ENCODE measurements at regions not wholly inside any gene's neighbourhood (a gene's known extent, or its start where the extent isn't known, plus 50 kb on each side); places are given as distances from the start of the nearest gene placed in this dataset.
"Not testable (repeated sequence)": the region's sequence is repeated elsewhere in the genome, so short reads cannot be mapped to it uniquely, and the experiment has no call there.

DNA sequence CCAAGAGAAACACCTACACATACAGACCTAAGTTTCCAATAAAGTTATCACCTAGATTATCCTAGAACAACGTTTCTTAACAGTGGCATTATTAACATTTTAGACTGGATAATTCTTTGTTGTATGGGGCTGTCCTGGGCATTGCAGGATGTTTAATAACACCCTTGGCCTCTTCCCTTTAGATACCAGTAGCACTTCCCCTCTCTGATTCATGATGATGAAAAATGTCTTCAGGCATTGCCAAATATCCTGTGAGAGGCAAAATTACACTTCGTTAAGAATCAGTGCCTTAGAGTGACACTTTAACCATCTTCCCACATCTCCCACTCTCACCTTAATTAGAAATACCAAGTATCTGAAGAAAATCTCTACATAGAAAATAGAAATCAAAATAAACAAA is 352.6 kb downstream of the CGGBP1 start:
- no peak for FAIRE-seq

GRCh38 chr3:87702600-87702999 is 356.2 kb downstream of the CGGBP1 start:
- no peak for FAIRE-seq

DNA sequence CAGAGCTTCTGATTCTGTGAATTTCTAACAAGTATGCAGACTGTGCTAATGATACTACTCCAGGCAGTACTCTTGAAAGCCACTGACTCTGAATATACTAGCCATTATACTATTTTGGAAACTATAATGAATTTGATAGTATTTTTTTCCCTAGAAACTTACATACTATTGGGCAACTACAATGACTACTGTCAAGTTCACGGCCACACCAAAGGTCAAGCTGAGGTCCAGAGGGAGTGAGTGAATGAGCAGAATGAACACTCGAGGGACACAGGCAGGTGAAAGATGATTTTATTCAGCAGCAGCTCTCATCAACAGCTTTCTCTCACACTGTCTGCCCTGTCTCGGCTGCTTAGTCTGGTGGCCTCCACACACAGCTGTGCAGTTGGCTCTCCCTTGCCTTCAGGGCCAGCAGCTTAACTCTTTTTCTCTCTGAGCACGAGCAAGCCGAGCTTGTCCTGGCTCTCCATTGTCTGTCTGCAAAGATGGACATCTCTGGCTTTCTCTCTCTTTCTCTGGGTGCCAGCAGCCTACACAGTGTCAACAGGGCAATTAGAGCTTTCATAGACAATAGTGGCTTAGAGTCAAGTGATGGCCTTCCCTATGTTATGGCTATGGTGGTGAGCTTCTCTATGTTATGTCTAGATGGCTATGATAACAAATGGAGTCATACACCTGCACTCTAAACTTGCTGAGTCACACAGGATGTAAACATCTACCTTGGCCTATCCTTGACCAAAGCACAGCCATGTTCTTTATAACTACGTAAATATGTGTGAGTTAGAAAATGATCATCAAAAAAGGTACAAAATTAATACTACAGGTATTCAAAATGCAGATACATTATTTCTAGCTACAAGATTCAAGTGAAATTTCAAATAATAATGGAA is 362.4 kb downstream of the CGGBP1 start:
- FAIRE-seq = no peak

DNA sequence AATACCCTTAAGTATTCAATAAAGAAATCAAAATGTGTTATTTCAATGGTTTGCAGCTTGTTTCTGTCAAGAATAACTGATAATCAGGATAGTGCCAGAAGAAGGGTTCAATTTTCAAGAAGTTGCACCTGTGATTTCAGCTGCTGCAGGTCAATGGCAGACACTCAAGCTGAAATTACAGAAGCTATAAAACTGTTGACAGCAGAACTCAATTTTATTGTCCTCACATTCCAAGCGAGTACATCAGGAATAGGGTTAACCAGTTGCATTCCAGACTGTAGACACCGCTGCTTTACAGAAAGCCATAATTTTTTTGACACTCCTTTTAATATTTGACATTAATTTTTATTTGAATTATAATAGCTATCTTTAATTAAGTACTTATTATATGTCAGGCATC is 364.1 kb downstream of the CGGBP1 start:
- FAIRE-seq = no peak

DNA sequence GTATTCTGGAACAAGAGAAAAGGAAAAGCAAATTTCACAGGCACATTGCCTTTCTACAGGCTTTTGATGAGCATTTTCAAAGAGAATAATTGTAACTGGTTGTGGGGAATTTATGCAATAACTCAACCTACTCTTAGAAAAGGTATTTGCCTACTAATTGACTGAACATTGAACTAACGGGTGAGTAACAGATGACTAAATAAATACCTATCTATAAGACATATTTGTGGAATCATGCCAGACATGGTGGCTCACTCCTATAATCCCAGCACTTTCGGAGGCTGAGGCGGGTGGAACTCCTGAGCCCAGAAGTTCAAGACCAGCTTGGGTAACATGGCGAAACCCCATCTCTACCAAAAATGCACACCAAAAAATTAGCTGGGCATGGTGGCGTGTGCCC is 367.7 kb downstream of the CGGBP1 start:
- no peak for FAIRE-seq

GRCh38 chr3:87678984-87679660 is 379.7 kb downstream of the CGGBP1 start:
- FAIRE-seq = not testable (repeated sequence)

DNA sequence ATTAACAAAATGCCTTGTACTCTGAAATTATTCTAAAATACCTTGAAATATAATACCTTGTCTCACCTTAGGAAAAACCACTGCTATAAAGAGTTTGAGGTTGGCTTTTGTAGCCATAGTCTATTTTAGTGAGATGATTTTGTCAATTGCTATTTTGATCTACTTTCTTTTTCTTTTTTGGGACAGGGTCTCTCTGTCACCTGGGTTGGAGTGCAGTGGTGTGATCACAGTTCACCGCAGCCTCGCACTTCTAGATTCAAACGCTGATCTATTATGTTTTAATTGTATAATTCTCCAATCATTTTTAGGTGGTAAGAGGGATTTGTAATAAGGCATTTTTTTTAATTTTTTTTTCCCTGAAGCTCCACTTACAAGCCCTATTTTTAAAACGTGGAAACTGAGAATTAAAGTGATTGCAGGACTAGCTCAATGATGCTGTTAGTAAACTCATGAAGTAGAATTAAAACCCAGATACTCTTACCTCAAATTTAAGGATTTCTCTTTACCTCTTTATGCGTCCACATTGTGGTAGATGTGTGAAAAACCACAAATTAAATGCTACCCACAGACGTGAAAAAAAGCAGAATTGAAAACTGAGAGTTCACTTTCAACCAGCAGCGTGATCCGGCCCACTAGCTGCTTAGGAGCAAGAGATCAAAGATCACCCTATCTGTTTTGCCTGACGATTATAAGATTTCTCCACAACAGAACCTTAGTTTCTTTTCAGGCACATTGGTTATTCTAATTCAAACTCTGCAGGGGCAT is 384.2 kb downstream of the CGGBP1 start:
- no peak for FAIRE-seq

DNA sequence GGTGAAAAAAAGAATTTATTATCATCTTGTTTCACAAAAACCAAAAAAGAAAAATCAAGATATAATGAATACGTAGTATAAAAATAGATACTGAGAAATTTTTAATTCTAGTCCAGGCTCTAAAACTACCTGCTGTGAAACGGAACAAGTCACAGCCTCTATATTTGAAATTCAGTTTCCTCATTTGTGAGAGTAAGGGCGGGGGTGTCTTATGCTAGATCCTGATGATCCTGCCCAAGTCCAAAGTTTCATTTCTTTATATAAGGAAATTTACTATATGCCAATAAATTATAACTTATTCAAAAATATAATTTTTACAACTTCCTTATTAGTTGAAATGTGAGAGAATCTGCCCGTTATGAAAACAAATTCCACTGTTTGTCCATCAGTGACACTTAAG is 385.7 kb downstream of the CGGBP1 start:
- FAIRE-seq = no peak

- no peak for FAIRE-seq
Observed at GRCh38 chr3:87654184-87654583, 377.8 kb upstream of the POU1F1 start.

- FAIRE-seq = not testable (repeated sequence)
Observed at GRCh38 chr3:87653138-87653537, 376.8 kb upstream of the POU1F1 start.

DNA sequence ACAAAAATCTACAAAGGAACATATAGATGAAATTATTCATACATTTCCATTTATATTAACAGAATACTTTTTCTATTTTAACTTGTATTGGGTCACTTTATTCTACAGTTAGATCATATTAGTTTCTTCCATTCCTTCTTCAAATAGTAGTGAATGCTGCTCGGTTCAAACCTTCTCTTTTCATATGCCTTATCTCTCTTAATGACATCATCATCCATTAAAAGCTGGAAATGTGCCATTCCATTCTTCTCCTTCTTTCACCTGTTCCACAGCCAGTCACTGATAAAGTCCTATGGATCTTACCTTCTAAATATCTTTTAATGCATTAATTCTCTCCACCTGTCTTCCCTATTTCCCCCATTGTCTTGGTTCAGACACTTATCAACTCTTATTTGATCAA is 358.0 kb upstream of the POU1F1 start:
- no peak for FAIRE-seq

- FAIRE-seq = no peak
Observed at GRCh38 chr3:87627316-87627715, 350.9 kb upstream of the POU1F1 start.

GRCh38 chr3:87626546-87626945 is 350.2 kb upstream of the POU1F1 start:
- FAIRE-seq = no peak

DNA sequence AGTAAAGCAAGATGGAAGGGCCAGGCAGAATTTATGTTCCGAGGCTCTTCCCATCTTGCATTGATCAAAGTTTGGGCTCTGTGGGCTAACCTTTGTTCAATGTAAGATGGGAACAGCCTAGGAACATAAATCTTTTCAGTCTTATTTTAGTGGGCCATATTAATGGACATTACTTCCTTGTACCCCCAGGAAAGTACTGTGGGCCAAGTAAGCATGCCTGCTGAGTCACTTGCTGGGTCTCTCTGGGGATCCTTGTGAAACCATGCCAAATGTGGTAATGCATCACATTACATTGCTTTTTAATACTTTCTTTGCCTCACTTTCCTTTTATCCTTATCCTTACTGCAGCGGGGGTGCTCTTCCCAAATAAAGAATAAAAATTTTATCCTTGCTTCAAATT is 349.5 kb upstream of the POU1F1 start:
- no peak for FAIRE-seq

- FAIRE-seq = no peak
Observed at GRCh38 chr3:87624860-87625259, 348.5 kb upstream of the POU1F1 start.

DNA sequence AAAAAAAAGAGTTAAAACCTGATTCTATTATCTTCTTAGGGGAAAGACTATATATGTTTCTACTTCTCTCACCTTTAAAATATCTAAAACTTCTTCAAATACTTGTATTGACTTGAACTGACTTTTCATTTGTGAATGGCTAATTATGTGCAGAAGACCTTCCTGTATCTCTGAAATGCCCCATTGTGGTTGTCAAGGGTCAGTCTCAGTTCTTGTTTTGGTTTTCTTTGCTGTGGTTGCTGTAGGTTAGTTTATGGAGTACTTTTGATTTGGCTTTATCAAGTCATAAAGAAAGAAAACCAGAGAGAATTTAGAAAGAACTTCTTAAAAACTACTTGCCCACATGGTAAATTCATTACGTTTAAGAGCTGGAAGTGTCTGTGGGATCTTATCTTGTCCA is 345.3 kb upstream of the POU1F1 start:
- no peak for FAIRE-seq

GRCh38 chr3:87615506-87615905 is 339.1 kb upstream of the POU1F1 start:
- FAIRE-seq = no peak

- no peak for FAIRE-seq
Observed at GRCh38 chr3:87614998-87615397, 338.6 kb upstream of the POU1F1 start.

DNA sequence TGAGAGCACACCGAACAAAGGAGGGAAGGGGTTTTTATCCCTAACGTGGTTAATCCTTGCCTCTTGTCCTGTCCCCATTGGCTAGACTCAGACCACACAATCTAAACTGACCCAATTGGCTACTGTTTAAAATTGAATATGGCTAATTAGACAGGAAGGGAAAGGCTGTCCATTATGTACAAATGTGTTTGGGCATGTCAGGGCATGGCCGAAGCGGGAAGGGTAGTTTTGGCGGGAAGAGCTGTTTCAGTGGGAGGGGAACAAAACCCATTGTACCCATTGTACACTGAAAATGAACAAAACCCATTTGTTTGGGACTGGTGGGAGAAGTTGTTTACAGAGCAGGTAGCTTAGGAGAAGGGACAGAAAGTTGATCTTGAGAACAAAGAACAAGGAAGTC is 330.9 kb upstream of the POU1F1 start:
- FAIRE-seq = no peak

DNA sequence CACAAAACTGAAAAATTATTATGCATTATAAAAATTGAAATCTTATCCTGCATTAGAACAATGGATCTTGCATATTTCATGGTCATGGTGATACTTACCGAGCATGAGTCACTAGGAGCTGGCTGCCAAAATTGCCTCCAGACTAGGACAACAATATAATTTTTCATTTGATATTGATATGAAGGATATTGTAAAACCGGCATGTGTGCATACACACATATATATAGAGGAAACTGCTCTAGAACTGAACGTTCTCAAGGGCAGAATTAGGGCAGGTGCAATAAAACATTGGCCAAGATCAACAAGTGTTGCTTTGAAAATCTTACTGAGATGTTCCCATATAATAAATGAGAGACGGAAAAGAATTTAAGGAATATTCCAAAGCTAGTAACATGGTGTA is 319.4 kb upstream of the POU1F1 start:
- FAIRE-seq = no peak

GRCh38 chr3:87581240-87581639 is 304.9 kb upstream of the POU1F1 start:
- no peak for FAIRE-seq

GRCh38 chr3:87576752-87577151 is 300.4 kb upstream of the POU1F1 start:
- no peak for FAIRE-seq

- no peak for FAIRE-seq
Observed at GRCh38 chr3:87575550-87575949, 299.2 kb upstream of the POU1F1 start.

DNA sequence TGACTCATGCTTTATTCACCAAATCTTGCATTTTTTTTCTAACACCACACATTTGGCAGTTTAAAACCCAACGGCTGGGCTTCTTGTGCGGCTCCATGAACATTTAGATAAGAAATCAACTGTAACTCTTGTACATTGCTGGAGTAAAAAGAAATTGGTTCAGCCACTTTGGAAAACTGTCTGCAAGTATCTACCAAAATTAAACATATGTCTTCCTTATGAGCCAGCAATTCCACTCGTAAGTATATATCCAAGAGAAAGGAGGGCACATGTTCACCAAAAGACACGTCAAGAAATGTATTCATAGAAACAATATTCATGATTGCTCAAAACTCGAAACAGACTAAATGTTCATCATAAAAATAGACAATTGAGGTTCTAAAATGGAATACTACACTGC is 291.9 kb upstream of the POU1F1 start:
- FAIRE-seq = no peak
